SK-N-MC (cell line): ENCODE measurements at regions not wholly inside any gene's neighbourhood (a gene's known extent, or its start where the extent isn't known, plus 50 kb on each side); places are given as distances from the start of the nearest gene placed in this dataset.

Experiments used
- DNase-seq: peaks from one replicate; pipeline ENCODE4 v3.0.0-alpha.2; 2011; ENCODE audit warnings: low read depth, low spot score
- H3K27ac ChIP-seq: fragments of 200-600 bp; sonication (generic); 2 replicates; pipeline ENCODE4 v1.5.1; 2016; ENCODE audit warnings: mixed run types
- H3K36me3 ChIP-seq: fragments of 200-600 bp; sonication (generic); 2 replicates; pipeline ENCODE4 v1.6.1; 2017; ENCODE audit warnings: antibody characterized with exemption, low read length, mixed read lengths; ENCODE audit not compliant: insufficient read depth
- H3K4me3 ChIP-seq: fragments of 200-600 bp; sonication (generic); 2 replicates; pipeline ENCODE4 v1.5.1; 2016
- H3K9ac ChIP-seq: fragments of 200-600 bp; sonication (generic); 2 replicates; pipeline ENCODE4 v1.8.0; 2017; ENCODE audit warnings: mixed run types, mixed read lengths; ENCODE audit not compliant: insufficient read length
- H3K9me3 ChIP-seq: fragments of 200-600 bp; sonication (generic); 2 replicates; pipeline ENCODE4 v1.6.1; 2017; ENCODE audit warnings: low read depth, mild to moderate bottlenecking, antibody characterized with exemption, low read length, moderate library complexity, mixed read lengths
- EZH2 ChIP-seq: fragments of 200-600 bp; sonication (generic); IDR thresholded peaks from one replicate; pipeline ENCODE4 v1.6.1; 2017; ENCODE audit warnings: antibody characterized with exemption
- FOXP2 ChIP-seq: optimal IDR thresholded peaks from 2 replicates; pipeline ENCODE3; 2011; ENCODE audit warnings: mild to moderate bottlenecking, moderate library complexity; ENCODE audit not compliant: insufficient read depth; ENCODE audit errors: extremely low read length, control extremely low read depth
- POLR2AphosphoS5 ChIP-seq: IDR thresholded peaks from 2 replicates; pipeline ENCODE4 v1.6.1; 2012; ENCODE audit warnings: mild to moderate bottlenecking, low read depth, low read length, borderline replicate concordance

DNA sequence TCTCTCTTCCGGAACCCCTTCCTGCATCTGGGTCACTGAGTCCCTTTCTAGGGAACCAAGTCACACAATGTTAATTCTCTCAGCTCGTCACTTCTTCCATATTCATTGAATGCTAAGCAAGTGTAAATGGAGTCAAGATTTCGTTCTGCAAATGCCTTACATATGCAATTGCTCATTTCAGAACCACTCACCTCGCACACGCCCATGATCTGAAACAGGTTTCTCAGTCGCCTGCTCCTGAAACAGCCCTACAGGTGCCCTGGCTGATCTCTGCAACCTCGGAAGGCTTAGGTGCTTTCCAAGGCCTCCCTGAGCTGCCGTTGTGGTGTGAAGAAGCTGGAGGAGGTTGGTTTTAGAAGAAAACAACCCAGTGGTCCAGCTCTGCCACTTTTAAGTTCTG is 100.8 kb upstream of the MSX1 start:
- Histone ChIP-seq H3K27ac (no peak overlapping the region), H3K4me3 (no peak overlapping the region), H3K36me3 (no peaks in the 10 kb centered on the region), H3K9ac (no peak overlapping the region), H3K9me3 (no peaks in the 10 kb centered on the region)
- DNase-seq, result no peak
- TF ChIP-seq EZH2 (no peak), POLR2AphosphoS5 (no peak), FOXP2 (no peak)

DNA sequence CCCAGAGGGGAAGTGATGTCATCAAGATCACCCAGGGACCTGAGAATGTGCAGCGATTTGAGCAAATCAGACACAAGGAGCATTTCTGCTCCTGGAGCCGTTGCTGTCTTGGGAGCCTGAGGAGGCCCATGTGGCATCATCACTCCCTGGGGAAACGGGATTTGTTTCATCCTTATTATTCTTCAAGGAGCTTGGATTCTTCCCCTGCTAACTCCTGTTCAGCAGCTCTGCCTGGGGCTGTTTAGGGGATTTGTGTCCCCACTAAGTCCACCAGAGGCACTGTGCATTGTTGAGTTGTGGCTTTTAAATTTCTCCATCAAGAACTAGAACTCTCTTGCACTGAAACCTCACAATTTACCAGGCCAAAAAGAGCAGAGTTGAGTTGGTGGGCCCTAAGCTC is 104.2 kb upstream of the MSX1 start:
- H3K4me3 ChIP-seq, result no peak overlapping the region
- H3K9ac ChIP-seq, result no peak overlapping the region
- no peak for DNase-seq
- H3K36me3 ChIP-seq, result no peaks in the 10 kb centered on the region
- no peak overlapping the region for H3K27ac ChIP-seq
- TF ChIP-seq FOXP2, result no peak
- no peak for TF ChIP-seq EZH2
- no peak for TF ChIP-seq POLR2AphosphoS5
- no peaks in the 10 kb centered on the region for H3K9me3 ChIP-seq

DNA sequence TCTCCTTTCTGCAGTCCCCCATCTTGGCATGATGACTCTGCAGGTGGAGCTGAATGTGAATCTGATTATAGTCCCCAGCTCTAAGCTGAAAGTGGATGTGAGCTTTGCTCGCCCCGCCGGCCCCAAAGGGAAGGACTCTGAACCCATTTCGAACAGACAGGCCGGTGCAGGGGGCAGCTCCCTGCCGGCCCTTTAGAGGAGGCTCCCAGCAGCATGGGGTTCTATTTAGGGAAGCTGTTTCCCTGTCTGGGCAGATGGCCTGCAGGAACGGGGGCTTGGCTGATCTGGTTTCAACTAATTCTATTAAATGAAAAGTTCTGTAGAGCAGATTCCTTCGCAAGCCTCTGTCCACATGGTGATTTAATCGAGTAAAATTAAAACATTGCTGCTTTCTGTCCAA is 104.8 kb upstream of the MSX1 start:
- TF ChIP-seq POLR2AphosphoS5 (no peak), EZH2 (no peak), FOXP2 (no peak)
- DNase-seq, result no peak
- H3K36me3 ChIP-seq, result no peaks in the 10 kb centered on the region
- no peak overlapping the region for H3K4me3 ChIP-seq
- H3K9me3 ChIP-seq, result no peaks in the 10 kb centered on the region
- no peak overlapping the region for H3K27ac ChIP-seq
- H3K9ac ChIP-seq, result no peak overlapping the region

DNA sequence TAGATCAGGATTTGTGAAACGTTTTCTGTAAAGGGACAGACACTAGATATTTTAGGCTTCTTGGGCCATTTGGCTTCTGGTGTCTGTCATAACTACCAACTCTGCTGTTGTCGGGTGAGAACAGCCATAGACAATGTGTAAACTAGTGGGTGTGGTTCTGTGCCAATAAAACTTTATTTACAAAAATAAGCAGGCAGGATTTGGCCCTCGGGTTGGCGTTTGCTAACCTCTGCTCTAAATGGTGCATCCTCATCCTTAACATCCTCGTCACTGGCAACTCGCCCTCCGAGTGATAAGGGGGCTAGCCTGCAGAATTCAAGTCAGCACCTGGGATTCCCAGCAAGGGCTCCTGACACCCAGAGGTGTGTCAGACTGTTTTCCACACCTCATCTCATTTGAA is 105.8 kb upstream of the MSX1 start:
- H3K27ac ChIP-seq, result no peak overlapping the region
- no peak for DNase-seq
- TF ChIP-seq POLR2AphosphoS5, result no peak
- TF ChIP-seq EZH2, result no peak
- no peak for TF ChIP-seq FOXP2

DNA sequence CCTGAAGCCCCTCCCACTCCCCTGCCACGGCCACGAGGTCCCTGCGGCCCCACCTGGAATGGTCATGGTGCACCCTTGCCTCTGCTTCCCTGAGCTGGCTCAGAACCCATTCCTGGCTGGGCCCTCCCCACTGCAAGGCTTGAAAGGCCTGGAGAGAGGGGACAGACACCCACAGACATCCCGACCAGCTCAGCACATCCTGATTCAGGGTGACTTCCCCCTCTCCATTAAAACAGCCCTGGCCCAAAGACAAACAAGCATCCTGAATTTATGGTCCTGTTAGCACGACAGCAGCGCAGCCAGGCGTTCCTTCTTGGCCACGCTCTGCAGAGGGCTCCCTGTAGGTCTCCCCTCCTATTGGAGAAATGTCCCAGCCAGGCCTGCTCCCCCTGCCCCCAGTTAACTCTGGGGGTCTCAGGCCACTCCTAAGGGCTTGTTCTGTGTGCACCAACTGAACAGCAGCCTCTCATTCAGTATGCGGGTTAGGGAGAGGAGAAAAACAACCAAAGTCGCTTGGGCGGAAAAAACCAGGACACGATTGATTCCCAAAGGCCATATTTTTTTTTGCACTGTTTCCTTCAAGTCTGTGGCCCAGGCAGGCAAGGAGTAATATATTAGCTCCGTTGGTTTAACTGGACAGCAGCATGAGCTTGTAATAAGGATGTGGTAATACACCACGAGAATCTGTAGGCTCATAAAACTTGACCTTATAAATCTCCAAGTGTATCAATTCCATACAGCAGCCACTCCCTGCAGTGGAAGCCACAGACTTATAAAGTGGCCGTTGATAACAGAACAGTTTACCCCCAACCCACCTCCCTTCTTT is 106.7 kb upstream of the MSX1 start:
- Histone ChIP-seq H3K4me3 (no peak overlapping the region), H3K9me3 (no peaks in the 10 kb centered on the region), H3K27ac (no peak overlapping the region), H3K36me3 (no peaks in the 10 kb centered on the region), H3K9ac (no peak overlapping the region)
- no peak for DNase-seq
- TF ChIP-seq EZH2, result no peak
- no peak for TF ChIP-seq POLR2AphosphoS5
- TF ChIP-seq FOXP2, result no peak

More for the DNA sequence above, 105.8 kb upstream of the MSX1 start:
- no peak overlapping the region for H3K9ac ChIP-seq
- no peak overlapping the region for H3K4me3 ChIP-seq
- no peaks in the 10 kb centered on the region for H3K9me3 ChIP-seq
- no peaks in the 10 kb centered on the region for H3K36me3 ChIP-seq

DNA sequence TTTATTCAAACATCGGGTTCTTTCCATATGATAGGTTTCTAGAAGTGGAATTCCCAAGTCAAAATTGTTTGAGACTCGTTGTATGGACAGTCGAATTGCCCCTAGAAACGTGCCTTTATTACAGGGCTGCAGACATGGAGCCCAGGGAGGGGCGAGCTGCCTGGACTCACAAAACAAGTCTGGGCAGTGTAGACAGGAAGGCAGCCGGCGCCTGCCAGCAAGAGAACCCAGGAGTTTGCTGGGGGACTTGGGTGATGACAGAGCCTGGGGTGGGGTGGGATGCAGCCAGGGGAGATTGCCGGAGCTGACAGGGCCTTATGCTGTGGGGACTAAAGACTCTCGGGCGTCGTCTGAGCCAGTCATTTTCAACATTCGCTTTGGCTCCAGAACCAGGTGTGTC is 107.4 kb upstream of the MSX1 start:
- TF ChIP-seq EZH2 (no peak), POLR2AphosphoS5 (no peak), FOXP2 (no peak)
- Histone ChIP-seq H3K27ac (no peak overlapping the region), H3K9ac (no peak overlapping the region), H3K36me3 (no peaks in the 10 kb centered on the region), H3K4me3 (no peak overlapping the region), H3K9me3 (no peaks in the 10 kb centered on the region)
- no peak for DNase-seq

DNA sequence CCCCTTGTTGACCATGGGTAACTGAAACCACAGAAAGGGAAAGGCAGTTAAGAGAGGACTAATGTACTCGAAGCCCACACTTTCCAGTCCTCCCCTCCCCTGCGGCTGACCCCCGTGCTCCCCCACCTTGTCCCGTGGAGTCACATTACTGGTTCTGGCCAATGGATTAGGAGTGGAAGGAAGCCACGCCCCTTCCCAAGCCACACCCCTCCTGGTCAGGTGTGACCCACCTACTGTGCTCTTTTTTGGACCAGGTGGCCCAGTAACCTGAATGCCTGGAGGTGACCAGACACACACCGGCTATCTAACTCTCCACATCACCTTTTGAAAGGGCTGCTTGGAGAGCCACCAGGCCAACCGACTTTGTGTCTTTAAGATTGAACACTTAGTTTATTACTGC is 109.3 kb upstream of the MSX1 start:
- DNase-seq, result no peak
- Histone ChIP-seq H3K9me3 (no peaks in the 10 kb centered on the region; the same call in 1 of the 2 replicates), H3K9ac (no peak overlapping the region), H3K36me3 (no peaks in the 10 kb centered on the region), H3K27ac (no peak overlapping the region), H3K4me3 (no peak overlapping the region)
- TF ChIP-seq EZH2, result no peak

GRCh38 chr4:4749137-4749536 is 110.3 kb upstream of the MSX1 start:
- Histone ChIP-seq H3K9ac (no peak overlapping the region), H3K36me3 (no peaks in the 10 kb centered on the region)

GRCh38 chr4:4746444-4746843 is 113.0 kb upstream of the MSX1 start:
- no peak for DNase-seq

More at GRCh38 chr4:4749137-4749536, 110.3 kb upstream of the MSX1 start:
- no peak for DNase-seq
- Histone ChIP-seq H3K4me3 (no peak overlapping the region), H3K27ac (no peak overlapping the region), H3K9me3 (no peaks in the 10 kb centered on the region; the same call in 1 of the 2 replicates)
- TF ChIP-seq EZH2 (no peak), FOXP2 (no peak), POLR2AphosphoS5 (no peak)

More at GRCh38 chr4:4746444-4746843, 113.0 kb upstream of the MSX1 start:
- no peaks in the 10 kb centered on the region for H3K36me3 ChIP-seq
- no peak for TF ChIP-seq POLR2AphosphoS5
- TF ChIP-seq FOXP2, result no peak
- TF ChIP-seq EZH2, result no peak
- H3K27ac ChIP-seq, result no peak overlapping the region
- no peaks in the 10 kb centered on the region; the same call in 1 of the 2 replicates for H3K9me3 ChIP-seq
- no peak overlapping the region for H3K9ac ChIP-seq
- H3K4me3 ChIP-seq, result no peak overlapping the region
